H1 (cell line): ENCODE measurements at regions not wholly inside any gene's neighbourhood (a gene's known extent, or its start where the extent isn't known, plus 50 kb on each side); places are given as distances from the start of the nearest gene placed in this dataset.

Source experiments
- ZNF274 ChIP-seq: IDR thresholded peaks from 2 replicates; pipeline ENCODE4 v1.7.0; 2012; ENCODE audit warnings: low read length, borderline replicate concordance; ENCODE audit errors: extremely low read depth

DNA sequence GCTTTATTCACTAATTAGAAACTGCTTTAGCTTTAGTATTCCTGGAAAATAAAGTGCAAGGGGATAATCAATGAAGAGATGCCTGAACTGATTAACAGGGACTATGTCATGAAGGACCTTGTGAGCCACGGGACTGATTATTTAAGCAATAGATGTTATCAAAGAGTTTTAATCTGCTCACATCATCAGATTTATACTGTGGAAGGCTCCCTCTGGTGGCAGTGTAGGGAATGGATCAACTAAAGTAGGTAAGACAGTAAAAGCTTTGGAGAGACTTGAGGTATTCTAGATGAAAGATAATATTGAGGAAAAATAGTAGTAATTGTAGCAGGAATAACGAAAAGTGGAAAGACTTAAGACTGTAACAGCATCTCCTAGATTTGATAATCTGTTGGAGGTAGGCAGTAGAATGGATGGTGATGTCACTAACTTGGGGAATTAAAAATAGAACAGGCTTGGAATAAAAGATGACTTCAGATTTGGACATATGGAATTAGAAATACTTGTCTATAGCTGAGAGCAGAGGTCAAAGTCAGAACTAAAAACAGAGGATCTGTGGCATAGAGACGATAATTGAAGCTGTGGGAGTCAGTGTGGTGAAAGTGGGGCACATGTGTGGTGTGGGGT lies 80.3 kb upstream of the HTR1E start (continued):
- no peak for TF ChIP-seq ZNF274
- TF ChIP-seq, all 59 proteins: peak for 3
